Hepatocyte (in vitro differentiated cells): ENCODE measurements at regions not wholly inside any gene's neighbourhood (a gene's known extent, or its start where the extent isn't known, plus 50 kb on each side); places are given as distances from the start of the nearest gene placed in this dataset.

Experiments
- DNase-seq: peaks from one replicate; pipeline ENCODE4 v3.0.0-alpha.2; 2016; ENCODE audit warnings: low spot score
- H2AFZ ChIP-seq: fragments of 200-600 bp; sonication (generic); 2 replicates; pipeline ENCODE4 v1.6.0; 2016; ENCODE audit warnings: antibody characterized with exemption, mild to moderate bottlenecking
- H3K27ac ChIP-seq: fragments of 200-600 bp; sonication (generic); 2 replicates; pipeline ENCODE4 v1.5.1; 2016; ENCODE audit warnings: mild to moderate bottlenecking
- H3K27me3 ChIP-seq: fragments of 200-600 bp; sonication (generic); 2 replicates; pipeline ENCODE4 v1.6.1; 2016
- H3K36me3 ChIP-seq: fragments of 200-600 bp; sonication (generic); replicated peaks from 2 replicates; pipeline ENCODE4 v1.5.1; 2016; ENCODE audit warnings: low read depth; ENCODE audit not compliant: insufficient read depth
- H3K4me1 ChIP-seq: fragments of 200-600 bp; sonication (generic); 2 replicates; pipeline ENCODE4 v1.5.1; 2016; ENCODE audit warnings: mild to moderate bottlenecking, moderate library complexity; ENCODE audit not compliant: insufficient read depth
- H3K4me2 ChIP-seq: fragments of 200-600 bp; sonication (generic); 2 replicates; pipeline ENCODE4 v1.6.0; 2016
- H3K4me3 ChIP-seq: fragments of 200-600 bp; sonication (generic); 2 replicates; pipeline ENCODE4 v1.5.1; 2016; ENCODE audit warnings: mild to moderate bottlenecking
- H3K79me2 ChIP-seq: fragments of 200-600 bp; sonication (generic); 2 replicates; pipeline ENCODE4 v1.6.0; 2017; ENCODE audit warnings: mild to moderate bottlenecking
- H3K9me2 ChIP-seq: fragments of 200-600 bp; sonication (generic); replicated peaks from 2 replicates; pipeline ENCODE4 v1.6.0; 2017; ENCODE audit warnings: mild to moderate bottlenecking; ENCODE audit not compliant: insufficient read depth
- H3K9me3 ChIP-seq: fragments of 200-600 bp; sonication (generic); 2 replicates; pipeline ENCODE4 v1.5.1; 2016; ENCODE audit warnings: low read depth, mild to moderate bottlenecking
- H4K20me1 ChIP-seq: fragments of 200-600 bp; sonication (generic); 2 replicates; pipeline ENCODE4 v1.6.0; 2016; ENCODE audit warnings: mild to moderate bottlenecking; ENCODE audit not compliant: insufficient read depth, poor library complexity, severe bottlenecking
- CTCF ChIP-seq: fragments of 200-600 bp; sonication (generic); IDR thresholded peaks from 2 replicates; pipeline ENCODE4 v1.5.1; 2016; ENCODE audit warnings: antibody characterized with exemption, mild to moderate bottlenecking; ENCODE audit not compliant: poor library complexity
- EZH2 ChIP-seq: fragments of 200-600 bp; sonication (generic); IDR thresholded peaks from 2 replicates; pipeline ENCODE4 v1.6.1; 2016; ENCODE audit warnings: antibody characterized with exemption, mild to moderate bottlenecking, borderline replicate concordance
- EZH2phosphoT487 ChIP-seq: fragments of 200-600 bp; sonication (generic); IDR thresholded peaks from one replicate; pipeline ENCODE4 v1.6.1; 2018; ENCODE audit warnings: antibody characterized with exemption, mild to moderate bottlenecking, low read depth, moderate library complexity; ENCODE audit not compliant: unreplicated experiment, severe bottlenecking
- WGBS: methylation state at CpG from one replicate; pipeline ENCODE4 v1.1.6; 2016; ENCODE audit warnings: low lambda C conversion rate; ENCODE audit errors: missing lambda C conversion rate; 5-methylcytosine and 5-hydroxymethylcytosine counted together

GRCh38 chr2:12982149-12982584, 265.4 kb downstream of the TRIB2 start:
- no peak overlapping the region for H3K4me2 ChIP-seq
- no peak for TF ChIP-seq CTCF
- no peak for TF ChIP-seq EZH2phosphoT487
- TF ChIP-seq EZH2: no peak
- no peak overlapping the region for H3K27ac ChIP-seq
- H4K20me1 ChIP-seq: no peaks in the 10 kb centered on the region
- H2AFZ ChIP-seq: no peak overlapping the region
- DNase-seq: no peak
- no peaks in the 10 kb centered on the region for H3K36me3 ChIP-seq
- H3K79me2 ChIP-seq: no peaks in the 10 kb centered on the region
- no peaks in the 10 kb centered on the region for H3K9me2 ChIP-seq
- no peaks in the 10 kb centered on the region for H3K27me3 ChIP-seq
- no peaks in the 10 kb centered on the region for H3K9me3 ChIP-seq
- 52% methylated on average over 1 of the region's 1 CpG for WGBS
- no peaks in the 10 kb centered on the region for H3K4me1 ChIP-seq
- H3K4me3 ChIP-seq: no peak overlapping the region

GRCh38 chr2:12987246-12987645, 270.5 kb downstream of the TRIB2 start:
- Histone ChIP-seq H3K9me2 (no peaks in the 10 kb centered on the region), H4K20me1 (no peaks in the 10 kb centered on the region), H3K27me3 (no peaks in the 10 kb centered on the region), H3K9me3 (no peaks in the 10 kb centered on the region), H3K36me3 (no peaks in the 10 kb centered on the region), H3K4me1 (no peaks in the 10 kb centered on the region), H2AFZ (no peak overlapping the region), H3K4me2 (no peak overlapping the region), H3K27ac (no peak overlapping the region), H3K4me3 (no peak overlapping the region), H3K79me2 (no peaks in the 10 kb centered on the region)
- DNase-seq: no peak
- no peak for TF ChIP-seq EZH2
- TF ChIP-seq EZH2phosphoT487: no peak
- TF ChIP-seq CTCF: no peak

GRCh38 chr2:12988279-12988678, 271.5 kb downstream of the TRIB2 start:
- Histone ChIP-seq H3K9me2 (no peaks in the 10 kb centered on the region), H3K9me3 (no peaks in the 10 kb centered on the region), H3K79me2 (no peaks in the 10 kb centered on the region), H3K36me3 (no peaks in the 10 kb centered on the region), H3K4me1 (no peaks in the 10 kb centered on the region), H3K4me2 (no peak overlapping the region), H3K4me3 (no peak overlapping the region), H3K27ac (no peak overlapping the region), H4K20me1 (no peaks in the 10 kb centered on the region), H3K27me3 (no peaks in the 10 kb centered on the region), H2AFZ (no peak overlapping the region)
- no peak for DNase-seq
- TF ChIP-seq EZH2 (no peak), CTCF (no peak), EZH2phosphoT487 (no peak)
- whole genome bisulfite sequencing: 80% methylated on average over 2 of the region's 2 CpGs

- H4K20me1 ChIP-seq: no peaks in the 10 kb centered on the region
- H3K4me3 ChIP-seq: no peak overlapping the region
- no peak overlapping the region for H2AFZ ChIP-seq
- no peaks in the 10 kb centered on the region for H3K36me3 ChIP-seq
- no peak overlapping the region for H3K27ac ChIP-seq
- DNase-seq: no peak
- no peaks in the 10 kb centered on the region for H3K9me2 ChIP-seq
- H3K4me1 ChIP-seq: no peaks in the 10 kb centered on the region
- no peaks in the 10 kb centered on the region for H3K9me3 ChIP-seq
- H3K4me2 ChIP-seq: no peak overlapping the region
- WGBS: 86% methylated on average over 1 of the region's 1 CpG
- H3K79me2 ChIP-seq: no peaks in the 10 kb centered on the region
- TF ChIP-seq EZH2 (no peak), EZH2phosphoT487 (no peak), CTCF (no peak)
- H3K27me3 ChIP-seq: no peaks in the 10 kb centered on the region
These were observed 273.8 kb downstream of the TRIB2 start for GRCh38 chr2:12990523-12990922.
